ENCODE measurements at regions not wholly inside any gene's neighbourhood (a gene's known extent, or its start where the extent isn't known, plus 50 kb on each side); places are given as distances from the start of the nearest gene placed in this dataset.

DNA sequence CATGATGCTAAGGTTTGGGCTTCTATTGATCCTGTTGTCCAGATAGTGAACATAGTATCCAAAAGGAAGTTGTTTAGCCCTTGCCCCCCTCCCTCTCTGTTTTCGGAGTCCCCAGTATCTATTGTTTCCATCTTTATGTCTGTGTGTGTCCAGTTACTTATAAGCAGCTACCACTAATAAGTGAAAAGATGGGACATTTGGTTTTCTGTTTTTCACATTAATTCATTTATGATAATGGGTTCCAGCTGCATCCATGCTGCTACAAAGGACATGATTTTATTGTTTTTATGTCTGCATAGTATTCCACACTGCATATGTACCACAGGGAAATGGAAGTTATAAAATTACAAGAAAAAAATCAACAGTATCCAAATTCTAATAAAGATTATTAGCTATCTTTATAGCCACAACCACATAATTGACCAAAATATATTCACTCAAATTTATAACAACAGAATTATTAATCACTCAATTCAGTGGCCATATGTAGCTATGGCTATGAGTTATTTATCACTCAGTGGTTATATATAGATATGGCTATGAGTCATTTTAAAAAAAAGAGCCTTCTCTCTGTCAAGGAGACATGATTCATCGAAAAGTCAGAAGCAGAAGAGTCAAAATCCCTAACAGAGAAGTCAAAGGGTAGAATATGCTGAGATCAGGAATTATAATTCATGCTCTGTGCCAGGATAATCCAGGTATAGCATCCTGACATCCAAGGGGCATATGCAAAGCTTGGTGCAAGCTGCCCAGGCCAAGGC, 367.5 kb downstream of the DEPDC1B start (continued):
- TF ChIP-seq, protein P1, sequence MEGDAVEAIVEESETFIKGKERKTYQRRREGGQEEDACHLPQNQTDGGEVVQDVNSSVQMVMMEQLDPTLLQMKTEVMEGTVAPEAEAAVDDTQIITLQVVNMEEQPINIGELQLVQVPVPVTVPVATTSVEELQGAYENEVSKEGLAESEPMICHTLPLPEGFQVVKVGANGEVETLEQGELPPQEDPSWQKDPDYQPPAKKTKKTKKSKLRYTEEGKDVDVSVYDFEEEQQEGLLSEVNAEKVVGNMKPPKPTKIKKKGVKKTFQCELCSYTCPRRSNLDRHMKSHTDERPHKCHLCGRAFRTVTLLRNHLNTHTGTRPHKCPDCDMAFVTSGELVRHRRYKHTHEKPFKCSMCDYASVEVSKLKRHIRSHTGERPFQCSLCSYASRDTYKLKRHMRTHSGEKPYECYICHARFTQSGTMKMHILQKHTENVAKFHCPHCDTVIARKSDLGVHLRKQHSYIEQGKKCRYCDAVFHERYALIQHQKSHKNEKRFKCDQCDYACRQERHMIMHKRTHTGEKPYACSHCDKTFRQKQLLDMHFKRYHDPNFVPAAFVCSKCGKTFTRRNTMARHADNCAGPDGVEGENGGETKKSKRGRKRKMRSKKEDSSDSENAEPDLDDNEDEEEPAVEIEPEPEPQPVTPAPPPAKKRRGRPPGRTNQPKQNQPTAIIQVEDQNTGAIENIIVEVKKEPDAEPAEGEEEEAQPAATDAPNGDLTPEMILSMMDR (IDR thresholded peaks at IDR 0.05; ENCODE audit: low read depth, low read length, missing input control) = no peak
- TF ChIP-seq FOXA1 (IDR thresholded peaks at IDR 0.05) (no peak), NR2F2 (IDR thresholded peaks at IDR 0.05) (no peak), JUND (IDR thresholded peaks at IDR 0.05) (no peak), EGR1 (IDR thresholded peaks at IDR 0.05; ENCODE audit: low read depth in 2 of 2) (no peak)

DNA sequence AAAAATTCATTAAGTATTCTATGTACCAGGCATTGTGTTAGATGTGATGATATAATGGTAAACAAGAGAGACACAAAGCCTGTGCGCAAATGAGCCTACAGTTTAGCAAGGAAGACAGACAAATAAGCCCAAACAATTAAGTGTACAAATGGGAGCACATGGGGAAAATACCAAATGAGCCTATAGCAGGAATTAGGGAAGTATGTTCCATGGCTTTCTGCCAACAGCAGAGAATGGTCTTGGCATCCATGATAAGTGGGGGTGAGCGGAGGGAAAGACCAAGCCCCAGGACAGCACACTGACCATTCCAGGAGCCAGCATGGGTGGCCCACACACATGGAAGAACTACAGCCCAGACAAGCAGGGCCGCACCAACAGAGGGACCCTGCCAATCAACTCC, 369.7 kb downstream of the DEPDC1B start:
- Histone ChIP-seq H3K4me1 (ENCODE audit: control insufficient read depth in 4 of 4, insufficient read depth in 4 of 4, low read length in 3 of 4) (peaks cover 0 to 2% (median 0%) of the 10 kb centered on the region in 4 donors), H3K9me3 (ENCODE audit: control insufficient read depth in 4 of 4, low read length in 3 of 4) (no peaks in the 10 kb centered on the region)
- WGBS = 86% methylated on average over 3 of the region's 3 CpGs

More for the DNA sequence above, 369.7 kb downstream of the DEPDC1B start:
- no peaks in the 10 kb centered on the region for H3K36me3 ChIP-seq (ENCODE audit: control insufficient read depth in 4 of 4, insufficient read depth in 3 of 4, low read depth in 1 of 4, low read length in 3 of 4)
- no peak overlapping the region for H3K4me3 ChIP-seq (ENCODE audit: low read depth in 1 of 3, low read length in 3 of 3)
- TF ChIP-seq FOXA2 (IDR thresholded peaks at IDR 0.05) (no peak), TAF1 (conservative IDR thresholded peaks at IDR 0.05) (no peak), GABPA (IDR thresholded peaks at IDR 0.05 in 1 of 2, conservative IDR thresholded peaks at IDR 0.05 in 1 of 2) (no peak), FOXA1 (IDR thresholded peaks at IDR 0.05) (no peak), JUND (IDR thresholded peaks at IDR 0.05) (no peak), YY1 (IDR thresholded peaks at IDR 0.05) (no peak), NR2F2 (IDR thresholded peaks at IDR 0.05) (no peak), HNF4A (conservative IDR thresholded peaks at IDR 0.05) (no peak), SP1 (IDR thresholded peaks at IDR 0.05) (no peak)
- TF ChIP-seq, protein P2, sequence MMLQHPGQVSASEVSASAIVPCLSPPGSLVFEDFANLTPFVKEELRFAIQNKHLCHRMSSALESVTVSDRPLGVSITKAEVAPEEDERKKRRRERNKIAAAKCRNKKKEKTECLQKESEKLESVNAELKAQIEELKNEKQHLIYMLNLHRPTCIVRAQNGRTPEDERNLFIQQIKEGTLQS (IDR thresholded peaks at IDR 0.05) = no peak
- TF ChIP-seq, protein P3, sequence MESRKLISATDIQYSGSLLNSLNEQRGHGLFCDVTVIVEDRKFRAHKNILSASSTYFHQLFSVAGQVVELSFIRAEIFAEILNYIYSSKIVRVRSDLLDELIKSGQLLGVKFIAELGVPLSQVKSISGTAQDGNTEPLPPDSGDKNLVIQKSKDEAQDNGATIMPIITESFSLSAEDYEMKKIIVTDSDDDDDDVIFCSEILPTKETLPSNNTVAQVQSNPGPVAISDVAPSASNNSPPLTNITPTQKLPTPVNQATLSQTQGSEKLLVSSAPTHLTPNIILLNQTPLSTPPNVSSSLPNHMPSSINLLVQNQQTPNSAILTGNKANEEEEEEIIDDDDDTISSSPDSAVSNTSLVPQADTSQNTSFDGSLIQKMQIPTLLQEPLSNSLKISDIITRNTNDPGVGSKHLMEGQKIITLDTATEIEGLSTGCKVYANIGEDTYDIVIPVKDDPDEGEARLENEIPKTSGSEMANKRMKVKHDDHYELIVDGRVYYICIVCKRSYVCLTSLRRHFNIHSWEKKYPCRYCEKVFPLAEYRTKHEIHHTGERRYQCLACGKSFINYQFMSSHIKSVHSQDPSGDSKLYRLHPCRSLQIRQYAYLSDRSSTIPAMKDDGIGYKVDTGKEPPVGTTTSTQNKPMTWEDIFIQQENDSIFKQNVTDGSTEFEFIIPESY (IDR thresholded peaks at IDR 0.05) = no peak
- TF ChIP-seq, protein P1 (IDR thresholded peaks at IDR 0.05; ENCODE audit: low read depth, low read length, missing input control) = no peak
- TF ChIP-seq, protein P4, sequence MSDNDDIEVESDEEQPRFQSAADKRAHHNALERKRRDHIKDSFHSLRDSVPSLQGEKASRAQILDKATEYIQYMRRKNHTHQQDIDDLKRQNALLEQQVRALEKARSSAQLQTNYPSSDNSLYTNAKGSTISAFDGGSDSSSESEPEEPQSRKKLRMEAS (IDR thresholded peaks at IDR 0.05) = no peak
- TF ChIP-seq, protein P5, sequence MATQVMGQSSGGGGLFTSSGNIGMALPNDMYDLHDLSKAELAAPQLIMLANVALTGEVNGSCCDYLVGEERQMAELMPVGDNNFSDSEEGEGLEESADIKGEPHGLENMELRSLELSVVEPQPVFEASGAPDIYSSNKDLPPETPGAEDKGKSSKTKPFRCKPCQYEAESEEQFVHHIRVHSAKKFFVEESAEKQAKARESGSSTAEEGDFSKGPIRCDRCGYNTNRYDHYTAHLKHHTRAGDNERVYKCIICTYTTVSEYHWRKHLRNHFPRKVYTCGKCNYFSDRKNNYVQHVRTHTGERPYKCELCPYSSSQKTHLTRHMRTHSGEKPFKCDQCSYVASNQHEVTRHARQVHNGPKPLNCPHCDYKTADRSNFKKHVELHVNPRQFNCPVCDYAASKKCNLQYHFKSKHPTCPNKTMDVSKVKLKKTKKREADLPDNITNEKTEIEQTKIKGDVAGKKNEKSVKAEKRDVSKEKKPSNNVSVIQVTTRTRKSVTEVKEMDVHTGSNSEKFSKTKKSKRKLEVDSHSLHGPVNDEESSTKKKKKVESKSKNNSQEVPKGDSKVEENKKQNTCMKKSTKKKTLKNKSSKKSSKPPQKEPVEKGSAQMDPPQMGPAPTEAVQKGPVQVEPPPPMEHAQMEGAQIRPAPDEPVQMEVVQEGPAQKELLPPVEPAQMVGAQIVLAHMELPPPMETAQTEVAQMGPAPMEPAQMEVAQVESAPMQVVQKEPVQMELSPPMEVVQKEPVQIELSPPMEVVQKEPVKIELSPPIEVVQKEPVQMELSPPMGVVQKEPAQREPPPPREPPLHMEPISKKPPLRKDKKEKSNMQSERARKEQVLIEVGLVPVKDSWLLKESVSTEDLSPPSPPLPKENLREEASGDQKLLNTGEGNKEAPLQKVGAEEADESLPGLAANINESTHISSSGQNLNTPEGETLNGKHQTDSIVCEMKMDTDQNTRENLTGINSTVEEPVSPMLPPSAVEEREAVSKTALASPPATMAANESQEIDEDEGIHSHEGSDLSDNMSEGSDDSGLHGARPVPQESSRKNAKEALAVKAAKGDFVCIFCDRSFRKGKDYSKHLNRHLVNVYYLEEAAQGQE (IDR thresholded peaks at IDR 0.05) = no peak
- no peak overlapping the region for H3K27ac ChIP-seq (ENCODE audit: low read depth in 1 of 2, low read length in 2 of 2)
- DNase-seq (ENCODE audit: low spot score) = no peak
- no peaks in the 10 kb centered on the region for H3K27me3 ChIP-seq (ENCODE audit: control insufficient read depth in 4 of 4, insufficient read depth in 4 of 4, low read length in 3 of 4)
- H3K9ac ChIP-seq (ENCODE audit: low read depth in 1 of 2, low read length in 2 of 2) = no peak overlapping the region

All from liver (tissue), 8 donors.